ENCODE measurements at regions not wholly inside any gene's neighbourhood (a gene's known extent, or its start where the extent isn't known, plus 50 kb on each side); places are given as distances from the start of the nearest gene placed in this dataset.
A peak's percentile ranks its signal among the peaks of the same experiment; 100 is the strongest.

DNA sequence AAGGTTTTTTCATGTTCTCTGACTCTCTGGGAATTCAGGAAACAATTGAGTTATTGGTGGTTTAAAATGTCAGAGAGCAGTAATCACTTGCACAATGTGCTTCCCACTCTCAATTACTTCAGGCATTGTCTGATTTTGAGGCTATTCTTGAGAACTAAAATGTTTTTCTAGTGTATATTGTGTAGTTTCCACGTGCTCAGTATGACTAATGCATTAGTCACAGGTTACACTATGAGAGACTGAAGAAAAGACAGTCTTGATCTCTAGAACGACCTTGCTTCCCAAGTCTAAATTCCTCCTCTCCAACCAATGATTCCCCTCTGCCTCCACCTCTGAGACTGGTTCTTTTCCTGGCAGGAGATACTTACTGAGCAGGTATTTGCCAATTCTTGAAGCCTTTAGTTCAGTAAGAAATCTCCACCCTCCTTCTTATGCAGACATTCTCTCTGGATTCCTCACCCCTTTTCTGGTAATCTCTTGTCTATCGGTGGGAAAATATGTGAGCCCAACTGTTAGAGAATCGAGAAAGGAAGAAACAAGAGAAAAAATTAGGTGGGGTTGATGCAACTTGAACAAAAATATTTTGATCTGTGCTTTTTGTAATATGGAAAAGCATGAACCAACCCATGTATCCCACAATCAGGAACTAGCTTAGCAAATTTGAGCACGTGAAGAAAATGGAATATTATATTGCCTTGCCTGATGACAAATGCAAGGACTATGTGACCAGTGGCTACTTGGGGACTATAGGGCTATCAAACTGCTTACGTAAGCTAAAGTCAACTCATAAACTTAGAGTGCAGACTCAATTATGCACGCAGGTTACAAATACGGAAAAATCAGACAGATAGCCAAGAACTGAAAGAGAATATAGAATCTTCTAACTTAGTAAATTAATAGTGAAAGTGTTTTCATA lies 61.1 kb upstream of the SLC22A16 start:
- DNase-seq = peak; percentile 92

DNA sequence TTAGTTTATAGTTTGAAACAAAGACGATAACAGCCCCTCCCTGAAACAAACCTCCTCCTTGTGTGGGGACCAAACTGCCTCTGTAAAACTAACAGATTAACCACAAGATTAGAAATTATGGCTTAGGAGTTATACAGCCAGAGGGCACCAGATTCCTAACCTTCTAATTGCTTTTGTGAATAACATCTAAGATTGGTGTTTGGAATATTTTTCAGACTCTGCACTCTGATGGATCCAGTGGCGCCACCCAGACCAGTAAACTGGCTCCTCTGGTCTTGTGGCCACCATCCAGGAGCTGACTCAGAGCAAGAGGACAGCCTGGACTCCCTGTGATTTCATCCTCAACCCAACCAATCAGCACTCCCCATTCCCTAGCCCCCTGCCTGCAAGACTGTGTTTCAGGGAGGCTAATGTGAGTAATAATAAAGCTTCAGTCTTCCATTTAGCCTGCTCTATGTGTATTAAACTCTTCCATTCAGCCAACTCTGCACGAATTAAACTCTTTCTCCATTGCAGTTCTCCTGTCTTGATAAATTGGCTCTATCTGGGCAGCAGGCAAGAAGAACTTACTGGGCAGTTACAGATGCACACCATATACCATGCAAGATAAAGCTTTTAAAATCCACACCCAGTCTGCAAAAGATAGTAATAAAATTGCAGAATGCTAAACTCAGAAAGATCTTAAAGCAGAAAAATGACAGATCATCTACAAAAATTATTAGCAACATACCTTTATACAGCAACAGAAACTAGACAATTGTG lies 58.5 kb upstream of the SLC22A16 start:
- peak; percentile 50 for DNase-seq

DNA sequence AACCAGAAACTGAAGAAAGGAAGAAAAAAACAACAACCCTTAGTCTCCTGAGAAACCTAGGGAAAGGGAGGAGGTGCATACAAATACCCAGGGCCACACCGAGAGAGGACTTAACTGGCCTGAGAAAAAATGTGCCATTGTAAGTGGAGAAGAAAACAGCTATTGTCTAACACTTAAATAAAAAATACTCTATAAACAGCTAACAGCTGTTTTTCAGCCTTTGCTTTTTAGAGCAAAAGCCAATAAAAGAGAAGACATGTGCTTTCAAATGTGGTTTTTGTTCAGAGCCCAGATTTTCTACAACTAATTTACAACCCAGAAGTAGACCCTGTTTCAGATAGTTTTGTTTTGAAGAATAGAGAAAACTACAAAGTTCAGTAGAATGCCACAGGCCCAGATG lies 56.0 kb upstream of the SLC22A16 start:
- DNase-seq = no peak

DNA sequence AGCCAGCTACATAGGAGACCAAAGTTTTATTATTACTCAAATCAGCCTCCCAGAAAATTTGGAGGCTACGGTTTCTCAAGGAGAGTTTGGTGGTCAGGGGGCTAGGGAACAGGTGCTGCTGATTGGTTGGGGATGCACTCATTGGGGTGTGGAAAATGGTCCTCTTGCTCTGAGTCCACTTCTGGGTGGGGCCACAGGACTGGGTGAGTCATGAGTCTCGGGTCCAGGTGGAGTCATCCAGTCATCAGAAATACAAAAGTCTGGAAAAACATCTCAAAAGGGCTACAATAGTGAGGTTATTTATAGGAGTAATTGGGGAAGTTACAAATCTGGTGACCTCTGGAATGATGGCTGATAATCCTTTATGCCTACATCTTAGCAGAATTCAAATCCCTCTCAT lies 54.3 kb upstream of the SLC22A16 start:
- DNase-seq = no peak

DNA sequence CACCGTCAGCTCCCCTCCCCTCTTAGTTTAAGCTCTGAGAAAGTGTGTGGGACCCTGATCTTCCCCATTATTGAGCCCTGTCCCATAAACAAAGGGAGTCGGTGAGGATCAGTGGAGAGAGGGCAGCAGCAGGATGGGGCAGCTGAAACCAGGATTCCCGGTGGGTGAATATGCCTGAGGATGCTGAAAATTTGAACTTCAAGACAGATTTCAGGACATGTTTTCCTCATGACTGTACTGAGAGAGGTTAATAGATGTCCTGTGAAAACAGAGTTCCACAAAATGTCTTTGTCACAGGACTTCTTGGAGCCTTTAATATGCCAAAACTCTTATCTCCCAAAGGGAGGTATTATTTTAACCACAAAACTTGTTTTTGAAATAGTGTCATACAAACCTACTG lies 53.5 kb upstream of the SLC22A16 start:
- DNase-seq = no peak

DNA sequence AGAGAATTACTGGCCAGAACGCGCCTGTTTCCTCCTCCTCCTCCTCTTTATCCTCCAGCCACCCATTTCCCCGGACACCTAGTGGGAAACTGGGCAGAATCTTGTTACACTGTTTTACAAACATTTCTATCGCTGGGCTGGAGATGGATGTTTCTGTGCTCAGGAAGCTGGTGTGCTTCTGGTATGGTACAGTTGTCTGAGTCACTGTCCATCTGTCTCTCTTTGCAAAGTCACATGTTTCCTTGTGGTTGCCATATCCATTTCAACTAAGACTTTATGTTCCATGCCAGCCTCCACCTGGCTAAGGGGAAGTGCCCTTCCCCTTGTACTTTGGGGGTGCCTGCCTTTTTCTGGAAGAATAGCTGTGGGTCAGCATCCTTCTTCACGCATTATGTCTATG lies 52.9 kb upstream of the SLC22A16 start:
- DNase-seq = peak; percentile 46

DNA sequence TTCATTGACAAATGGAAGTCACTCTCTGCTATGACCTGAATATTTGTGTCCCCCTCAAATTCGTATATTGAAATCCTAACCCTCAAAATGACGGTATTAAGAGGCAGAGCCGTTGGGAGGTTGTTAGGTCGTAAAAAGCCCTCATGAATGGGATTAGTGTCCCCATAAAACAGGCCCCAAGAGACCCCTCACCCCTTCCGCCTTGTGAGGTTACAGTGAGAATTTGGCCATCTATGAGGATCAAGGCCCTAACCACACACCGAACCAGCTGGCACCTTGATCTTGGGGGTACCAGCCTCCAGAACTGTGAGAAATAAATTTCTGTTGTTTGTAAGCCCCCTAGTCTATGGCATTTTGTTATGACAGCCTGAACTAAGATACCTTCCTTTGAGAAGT lies 52.5 kb upstream of the SLC22A16 start:
- no peak for DNase-seq

DNA sequence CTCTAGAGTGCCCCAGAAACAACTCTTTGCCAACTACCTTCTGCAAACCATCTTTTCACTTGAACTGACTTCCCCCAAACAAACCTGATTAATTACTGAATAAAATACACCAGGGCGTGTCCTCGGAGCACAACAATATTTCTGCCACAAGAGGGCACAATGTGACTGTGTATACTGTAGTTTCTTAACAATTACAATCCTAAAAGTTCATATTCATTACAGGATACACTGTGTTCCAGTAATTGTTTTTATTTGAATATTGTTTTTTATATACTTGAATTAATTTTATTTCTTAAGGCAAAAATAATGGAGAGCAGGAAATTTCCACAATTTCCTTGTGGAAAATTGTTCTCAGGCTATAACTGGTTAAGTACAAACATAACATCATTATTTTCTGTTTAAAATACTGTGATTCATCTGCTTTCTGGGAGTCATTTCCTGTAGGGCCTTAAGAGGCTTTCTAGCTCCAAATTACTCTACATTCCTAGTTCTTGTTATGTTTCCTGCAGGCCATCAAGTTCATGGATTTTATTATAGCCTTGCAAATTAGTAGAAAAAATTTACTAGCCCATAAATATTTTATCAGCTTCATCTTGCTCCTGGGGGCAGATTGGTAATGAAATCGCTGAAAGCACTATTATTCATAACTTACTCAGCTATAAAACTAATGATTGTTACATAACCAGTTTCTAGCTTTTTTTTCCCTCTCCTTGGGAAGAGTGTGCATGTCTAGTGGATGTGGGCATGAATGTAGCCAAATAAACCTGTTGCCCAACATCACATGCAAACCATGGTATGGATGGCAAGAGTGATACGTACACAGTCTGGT lies 51.9 kb upstream of the SLC22A16 start:
- peak; percentile 85 for DNase-seq

DNA sequence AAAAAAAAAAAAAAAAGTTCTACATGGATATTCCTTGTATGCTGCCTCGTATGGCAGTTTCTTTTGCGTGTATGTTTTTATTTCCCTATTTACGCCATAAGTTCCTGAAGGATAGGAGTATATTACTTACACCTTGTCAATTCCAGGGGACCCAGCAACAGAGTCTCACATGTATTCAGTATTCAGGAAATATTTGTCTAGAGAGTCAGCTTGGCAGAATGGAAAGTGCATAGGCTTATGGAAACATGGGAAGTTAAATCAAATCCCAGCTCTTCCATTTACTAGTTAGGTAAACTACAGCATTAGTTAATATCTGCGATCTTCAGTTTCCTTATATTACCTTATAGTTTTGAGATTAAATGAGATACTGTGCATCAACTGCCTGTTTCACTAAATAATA lies 51.1 kb upstream of the SLC22A16 start:
- DNase-seq = no peak

DNA sequence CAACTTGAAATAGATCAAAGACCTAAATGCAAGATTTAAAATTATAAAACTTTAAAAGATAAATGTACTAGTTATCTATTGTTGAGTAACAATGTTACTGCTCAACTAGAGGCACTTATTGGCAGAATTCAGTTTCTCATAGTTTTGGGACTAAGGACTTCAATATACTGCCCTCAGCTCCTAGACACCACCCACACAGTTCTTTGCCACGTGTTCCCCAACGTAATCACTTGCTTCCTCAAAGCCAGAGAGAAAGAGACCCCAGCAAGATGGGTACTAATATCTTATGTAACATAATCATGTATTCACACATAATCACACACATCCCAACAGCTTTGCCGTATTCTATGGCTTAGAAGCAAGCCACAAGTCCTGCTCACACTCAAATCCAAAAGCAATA lies 50.3 kb upstream of the SLC22A16 start:
- no peak for DNase-seq

Measured in fibroblast of upper back skin (primary cell).